IMR-90 (cell line): ENCODE measurements at regions not wholly inside any gene's neighbourhood (a gene's known extent, or its start where the extent isn't known, plus 50 kb on each side); places are given as distances from the start of the nearest gene placed in this dataset.
"Not testable (repeated sequence)": the region's sequence is repeated elsewhere in the genome, so short reads cannot be mapped to it uniquely, and the experiment has no call there.

Source experiments
- ATAC-seq: fragments of 200-7000 bp; cut with Tn5 transposase; 2 replicates; pipeline ENCODE4 v1.9.1; 2020; ENCODE audit warnings: low read depth, mild to moderate bottlenecking, moderate library complexity
- BruUV-seq: library from RNA; stranded (reverse); fragments of 400-500 nt; replicated peaks from 2 replicates; lab custom pipeline; 2021; lab: Mats Ljungman, UMichigan
- CTCF ChIA-PET: fragments of 300-600 bp; formaldehyde crosslinking; extraction: SDS; loops from one replicate; lab custom pipeline; 2021; ENCODE audit warnings: antibody characterized with exemption; lab: Yijun Ruan, JAX
- POLR2A ChIA-PET: fragments of 300-600 bp; sonication (Branson Sonifier 250); formaldehyde crosslinking; loops from one replicate; lab custom pipeline; 2022; ENCODE audit warnings: antibody characterized with exemption; ENCODE audit not compliant: unreplicated experiment; lab: Charles Lee
- DNase-seq: peaks from one replicate; pipeline ENCODE4 v3.0.0; 2013
- H2AFZ ChIP-seq: replicated peaks from 2 replicates; pipeline ENCODE3; 2013; ENCODE audit warnings: low read length, mild to moderate bottlenecking; ENCODE audit not compliant: poor library complexity
- H2AK5ac ChIP-seq: 2 replicates; pipeline ENCODE4 v1.6.1; 2013; ENCODE audit warnings: low read depth, low read length, inconsistent platforms
- H2AK9ac ChIP-seq: replicated peaks from 2 replicates; pipeline ENCODE3; 2013; ENCODE audit warnings: mild to moderate bottlenecking, low read depth, low read length, moderate library complexity; ENCODE audit not compliant: poor library complexity
- H2BK120ac ChIP-seq: 2 replicates; pipeline ENCODE4 v1.6.1; 2013; ENCODE audit warnings: low read depth, low read length, inconsistent platforms
- H2BK15ac ChIP-seq: 3 replicates; pipeline ENCODE4 v1.6.1; 2013; ENCODE audit warnings: low read depth, low read length, inconsistent platforms
- H2BK20ac ChIP-seq: 2 replicates; pipeline ENCODE4 v1.6.1; 2013; ENCODE audit warnings: low read depth, mild to moderate bottlenecking, inconsistent platforms, low read length, moderate library complexity
- H2BK5ac ChIP-seq: 2 replicates; pipeline ENCODE4 v1.6.1; 2013; ENCODE audit warnings: mild to moderate bottlenecking, low read depth, low read length, inconsistent platforms; ENCODE audit not compliant: poor library complexity, severe bottlenecking
- H3K14ac ChIP-seq: replicated peaks from 2 replicates; pipeline ENCODE4 v1.6.1; 2013; ENCODE audit warnings: low read depth, low read length, inconsistent platforms
- H3K18ac ChIP-seq: 2 replicates; pipeline ENCODE4 v1.6.1; 2013; ENCODE audit warnings: low read depth, low read length, control low read depth
- H3K23ac ChIP-seq: 2 replicates; pipeline ENCODE4 v1.6.1; 2013; ENCODE audit warnings: low read depth, low read length, inconsistent platforms
- H3K27ac ChIP-seq: 2 replicates; pipeline ENCODE4 v1.5.1; 2013; ENCODE audit warnings: mild to moderate bottlenecking, control low read depth, low read length; ENCODE audit not compliant: insufficient read depth
- H3K27me3 ChIP-seq: 2 replicates; pipeline ENCODE4 v1.6.1; 2013; ENCODE audit warnings: low read length; ENCODE audit not compliant: control insufficient read depth, insufficient read depth
- H3K36me3 ChIP-seq: 2 replicates; pipeline ENCODE4 v1.6.1; 2013; ENCODE audit warnings: low read length, mixed read lengths; ENCODE audit not compliant: control insufficient read depth, insufficient read depth
- H3K4ac ChIP-seq: 2 replicates; pipeline ENCODE4 v1.6.1; 2013; ENCODE audit warnings: low read depth, low read length, inconsistent platforms
- H3K4me1 ChIP-seq: 2 replicates; pipeline ENCODE4 v1.6.1; 2013; ENCODE audit warnings: low read length, mixed read lengths; ENCODE audit not compliant: control insufficient read depth, insufficient read depth
- H3K4me2 ChIP-seq: 2 replicates; pipeline ENCODE4 v1.6.1; 2013; ENCODE audit warnings: low read depth, mild to moderate bottlenecking, control low read depth, low read length, moderate library complexity
- H3K4me3 ChIP-seq: 2 replicates; pipeline ENCODE4 v1.5.1; 2013; ENCODE audit warnings: low read depth, mild to moderate bottlenecking, control low read depth, low read length, moderate library complexity; ENCODE audit not compliant: insufficient read depth
- H3K56ac ChIP-seq: 2 replicates; pipeline ENCODE4 v1.6.1; 2013; ENCODE audit warnings: low read length, inconsistent platforms; ENCODE audit not compliant: insufficient read depth; ENCODE audit errors: extremely low read depth
- H3K79me1 ChIP-seq, 2 experiments: 2 replicates each; pipeline ENCODE4 v1.6.1; 2013; ENCODE audit warnings: low read length in 2 of 2, inconsistent platforms in 1 of 2, low read depth in 1 of 2
- H3K9ac ChIP-seq: 2 replicates; pipeline ENCODE4 v1.6.1; 2013; ENCODE audit warnings: low read depth, low read length, control low read depth
- H3K9me1 ChIP-seq: 2 replicates; pipeline ENCODE4 v1.6.1; 2013; ENCODE audit warnings: low read length, inconsistent platforms; ENCODE audit not compliant: insufficient read depth
- H3K9me3 ChIP-seq: 2 replicates; pipeline ENCODE4 v1.6.1; 2013; ENCODE audit warnings: low read length; ENCODE audit not compliant: control insufficient read depth, insufficient read depth
- H4K20me1 ChIP-seq: 2 replicates; pipeline ENCODE4 v1.6.1; 2013; ENCODE audit warnings: low read length, inconsistent platforms; ENCODE audit not compliant: insufficient read depth
- H4K5ac ChIP-seq: 2 replicates; pipeline ENCODE4 v1.6.1; 2013; ENCODE audit warnings: mild to moderate bottlenecking, low read depth, low read length, control low read depth
- H4K8ac ChIP-seq, 2 experiments: 2 replicates each; pipeline ENCODE4 v1.6.1; 2013; ENCODE audit warnings: low read depth in 2 of 2, low read length in 2 of 2, control low read depth in 1 of 2, inconsistent platforms in 1 of 2
- H4K91ac ChIP-seq: 2 replicates; pipeline ENCODE4 v1.6.1; 2013; ENCODE audit warnings: low read depth, low read length, inconsistent platforms; ENCODE audit not compliant: insufficient read depth
- WGBS, 2 experiments: methylation state at CpG; one replicate each; pipeline versions ENCODE4 v1.1.5 to v1.1.7; 2013; ENCODE audit warnings: missing lambda C conversion rate in 2 of 2; ENCODE audit not compliant: insufficient read length in 1 of 2; ENCODE audit errors: extremely low coverage in 2 of 2; 5-methylcytosine and 5-hydroxymethylcytosine counted together
- dilution Hi-C: fragments of 300-500 bp; cut with HindIII; formaldehyde crosslinking; loops from one replicate; pipeline ENCODE4 v1.14.3; 2018; ENCODE audit warnings: low sequenced_read_pairs; ENCODE audit not compliant: unreplicated experiment
- in situ Hi-C: fragments of 300-500 bp; cut with MboI; formaldehyde crosslinking; loops from 3 replicates; pipeline ENCODE4 v1.14.3; 2019; ENCODE audit warnings: low sequenced_read_pairs, inconsistent platforms, mixed read lengths
- intact Hi-C: fragments of 100-400 bp; cut with micrococcal nuclease; formaldehyde crosslinking; loops from 2 replicates; pipeline ENCODE4 v1.10.0; 2022

- H3K4me2 ChIP-seq, H3K4ac ChIP-seq, H3K4me3 ChIP-seq, H3K79me1 ChIP-seq, H2AK5ac ChIP-seq, H3K27ac ChIP-seq, intact Hi-C loops, H2AK9ac ChIP-seq, BruUV-seq, H2BK20ac ChIP-seq, H2AFZ ChIP-seq, dilution Hi-C loops, H4K8ac ChIP-seq, H2BK120ac ChIP-seq, H2BK5ac ChIP-seq, H3K56ac ChIP-seq, H3K23ac ChIP-seq, H3K9me1 ChIP-seq, H3K36me3 ChIP-seq, H3K9me3 ChIP-seq, POLR2A ChIA-PET, H3K14ac ChIP-seq, CTCF ChIA-PET, H3K18ac ChIP-seq, H4K91ac ChIP-seq, in situ Hi-C loops, DNase-seq, ATAC-seq, H3K4me1 ChIP-seq, H4K5ac ChIP-seq, H2BK15ac ChIP-seq, H3K9ac ChIP-seq, H3K27me3 ChIP-seq, H4K20me1 ChIP-seq: not testable (repeated sequence)
- no CpG with 5 or more reads among the region's 5 CpGs for WGBS, 2 experiments
Observed at GRCh38 chr21:7769985-7770384, 2751.4 kb upstream of the TPTE start.

DNA sequence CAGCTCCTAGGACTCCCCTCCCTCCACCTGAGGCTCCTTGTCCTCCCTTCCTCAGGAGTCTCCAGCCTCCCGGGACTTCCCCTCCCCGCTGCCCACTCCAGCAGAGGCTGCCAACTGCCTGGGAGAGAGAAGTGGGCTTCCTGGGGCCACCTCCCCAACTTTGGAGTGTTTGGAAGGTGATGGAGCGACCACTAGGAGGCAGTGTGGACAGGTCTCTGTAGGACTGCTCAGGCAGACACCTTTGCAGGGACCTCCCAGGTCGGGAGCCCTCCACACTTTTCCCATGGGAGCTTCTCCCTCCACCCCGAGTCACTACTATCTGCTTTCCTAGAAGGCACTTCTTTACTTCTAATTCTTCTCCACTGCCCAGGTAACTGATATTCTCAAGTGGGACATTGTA lies 2747.2 kb upstream of the TPTE start:
- H4K8ac ChIP-seq, BruUV-seq, intact Hi-C loops, H3K9me1 ChIP-seq, H3K79me1 ChIP-seq, H3K4ac ChIP-seq, ATAC-seq, H4K91ac ChIP-seq, H3K27ac ChIP-seq, dilution Hi-C loops, H3K4me2 ChIP-seq, H3K9me3 ChIP-seq, H3K27me3 ChIP-seq, H2AFZ ChIP-seq, H2BK15ac ChIP-seq, H2AK5ac ChIP-seq, H2BK5ac ChIP-seq, H4K20me1 ChIP-seq, H3K56ac ChIP-seq, POLR2A ChIA-PET, H2AK9ac ChIP-seq, H3K4me1 ChIP-seq, H2BK120ac ChIP-seq, H3K4me3 ChIP-seq, CTCF ChIA-PET, DNase-seq, H4K5ac ChIP-seq, H2BK20ac ChIP-seq, H3K23ac ChIP-seq, H3K36me3 ChIP-seq, in situ Hi-C loops, H3K14ac ChIP-seq, H3K18ac ChIP-seq, H3K9ac ChIP-seq: not testable (repeated sequence)
- WGBS, 2 experiments = no CpG with 5 or more reads among the region's 5 CpGs
